ENCODE measurements at regions not wholly inside any gene's neighbourhood (a gene's known extent, or its start where the extent isn't known, plus 50 kb on each side); places are given as distances from the start of the nearest gene placed in this dataset.
"Not testable (repeated sequence)": the region's sequence is repeated elsewhere in the genome, so short reads cannot be mapped to it uniquely, and the experiment has no call there.

DNA sequence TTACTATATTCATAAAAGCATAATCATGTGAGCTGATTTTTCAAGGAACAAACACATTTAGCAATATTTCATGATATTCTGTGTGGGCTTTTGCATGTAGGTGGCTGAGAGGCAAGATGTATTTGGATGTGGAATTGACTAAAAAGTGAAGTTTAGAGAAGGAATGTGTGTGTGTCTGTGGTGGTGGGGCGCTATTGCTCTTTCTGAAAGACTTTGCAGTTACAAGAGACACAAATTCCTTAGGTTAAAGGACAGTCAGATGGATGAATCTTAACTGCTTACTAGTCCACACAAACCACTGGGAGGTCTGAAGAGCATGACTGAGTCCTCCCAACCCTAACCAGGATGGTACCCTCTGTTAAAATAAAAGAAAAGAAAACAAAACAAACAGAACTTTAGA is 200.1 kb downstream of the SDHAF3 start:
- no peaks in the 10 kb centered on the region for H3K27me3 Mint-ChIP-seq
- no peaks in the 10 kb centered on the region for H3K4me1 Mint-ChIP-seq
- no peaks in the 10 kb centered on the region for H3K9me3 Mint-ChIP-seq
- H3K36me3 Mint-ChIP-seq (ENCODE audit: low read depth): no peaks in the 10 kb centered on the region
- DNase-seq: no peak
- H3K4me3 Mint-ChIP-seq: no peak overlapping the region
- intact Hi-C loops (cut with micrococcal nuclease): no loop called here
- H3K27ac Mint-ChIP-seq: no peak overlapping the region

GRCh38 chr7:97329871-97330270 is 212.4 kb downstream of the SDHAF3 start:
- not testable (repeated sequence) for H3K27me3 Mint-ChIP-seq, H3K4me3 Mint-ChIP-seq, DNase-seq

DNA sequence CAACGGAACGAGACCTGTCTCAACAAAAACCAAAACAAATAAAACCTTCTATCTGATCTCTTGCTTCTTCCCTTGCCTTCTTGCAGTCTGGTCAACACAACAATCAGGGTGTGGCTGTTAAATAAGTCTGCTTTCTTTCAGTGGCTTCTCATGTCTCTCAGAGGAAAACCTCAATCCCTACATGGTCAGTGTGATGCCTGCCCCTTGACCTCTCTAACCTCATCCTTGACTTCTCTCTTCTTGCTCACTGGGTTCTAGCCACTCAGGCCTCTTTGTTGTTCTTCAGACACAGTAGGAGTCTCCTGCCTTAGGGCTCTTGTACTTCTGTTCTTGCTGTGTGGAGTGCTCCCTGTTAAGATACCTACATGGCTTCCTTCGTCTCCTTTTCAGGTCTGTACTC is 220.4 kb downstream of the SDHAF3 start:
- Mint-ChIP-seq H3K27ac (no peak overlapping the region), H3K27me3 (no peaks in the 10 kb centered on the region), H3K4me1 (no peaks in the 10 kb centered on the region), H3K4me3 (no peak overlapping the region), H3K36me3 (ENCODE audit: low read depth) (no peaks in the 10 kb centered on the region), H3K9me3 (no peaks in the 10 kb centered on the region)
- DNase-seq: no peak
- intact Hi-C loops (cut with micrococcal nuclease): no loop called here

More at GRCh38 chr7:97329871-97330270, 212.4 kb downstream of the SDHAF3 start:
- intact Hi-C loops (cut with micrococcal nuclease); H3K4me1 Mint-ChIP-seq; H3K9me3 Mint-ChIP-seq; H3K27ac Mint-ChIP-seq; H3K36me3 Mint-ChIP-seq (ENCODE audit: low read depth): not testable (repeated sequence)

DNA sequence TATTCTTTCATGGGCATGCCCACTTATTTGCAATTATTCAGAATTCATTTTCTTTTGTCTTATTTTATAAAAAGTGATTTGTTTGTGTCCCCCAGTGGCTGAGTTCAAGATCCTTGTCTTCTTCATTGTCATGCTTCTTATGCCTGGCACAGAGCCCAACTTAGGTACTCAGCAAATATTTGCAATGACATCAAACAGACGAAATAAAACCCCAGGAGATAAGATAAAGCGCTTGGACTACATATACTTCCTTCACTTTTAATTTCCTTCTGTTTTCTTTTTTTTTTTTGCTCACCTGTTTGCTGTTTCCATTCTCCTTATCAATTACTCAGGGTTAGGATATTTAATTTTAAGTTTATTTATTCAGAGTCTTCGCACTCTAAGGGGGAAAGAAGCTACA is 225.0 kb downstream of the SDHAF3 start:
- no peaks in the 10 kb centered on the region for H3K9me3 Mint-ChIP-seq
- DNase-seq: no peak
- no peaks in the 10 kb centered on the region for H3K4me1 Mint-ChIP-seq
- no peaks in the 10 kb centered on the region for H3K27me3 Mint-ChIP-seq
- intact Hi-C loops (cut with micrococcal nuclease): no loop called here
- H3K27ac Mint-ChIP-seq: no peak overlapping the region
- no peaks in the 10 kb centered on the region for H3K36me3 Mint-ChIP-seq (ENCODE audit: low read depth)
- no peak overlapping the region for H3K4me3 Mint-ChIP-seq

- H3K4me1 Mint-ChIP-seq: no peaks in the 10 kb centered on the region
- intact Hi-C loops (cut with micrococcal nuclease): no loop called here
- no peak overlapping the region for H3K27ac Mint-ChIP-seq
- no peaks in the 10 kb centered on the region for H3K27me3 Mint-ChIP-seq
- DNase-seq: no peak
- peaks cover 3% of the 10 kb centered on the region for H3K9me3 Mint-ChIP-seq
- H3K4me3 Mint-ChIP-seq: no peak overlapping the region
- H3K36me3 Mint-ChIP-seq (ENCODE audit: low read depth): no peaks in the 10 kb centered on the region
Measured at GRCh38 chr7:97346349-97346748, 228.9 kb downstream of the SDHAF3 start.

DNA sequence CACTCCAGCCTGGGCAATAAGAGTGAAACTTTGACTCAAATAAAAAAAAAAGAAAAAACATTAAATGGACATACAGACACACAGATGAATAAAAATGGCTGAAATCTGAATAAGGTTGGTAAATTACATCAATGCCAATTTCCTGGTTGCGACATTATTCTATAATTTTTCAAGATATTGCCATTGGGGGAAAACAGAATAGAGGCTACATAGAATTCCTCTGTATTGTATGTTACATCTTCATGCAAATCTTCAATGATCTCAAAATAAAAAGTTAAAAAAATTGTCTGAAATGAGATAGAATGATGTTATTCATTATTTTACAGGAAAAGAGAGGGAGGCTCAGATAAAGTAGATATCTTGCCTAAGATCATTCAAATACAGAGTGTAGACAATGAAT is 234.0 kb downstream of the SDHAF3 start:
- Mint-ChIP-seq H3K4me1 (no peaks in the 10 kb centered on the region), H3K4me3 (no peak overlapping the region), H3K36me3 (ENCODE audit: low read depth) (no peaks in the 10 kb centered on the region), H3K27ac (no peak overlapping the region), H3K27me3 (no peaks in the 10 kb centered on the region), H3K9me3 (peaks cover 3% of the 10 kb centered on the region)
- DNase-seq: no peak
- intact Hi-C loops (cut with micrococcal nuclease): no loop called here

- no peak overlapping the region for H3K27ac Mint-ChIP-seq
- intact Hi-C loops (cut with micrococcal nuclease): no loop called here
- H3K4me3 Mint-ChIP-seq: no peak overlapping the region
- DNase-seq: no peak
- H3K36me3 Mint-ChIP-seq (ENCODE audit: low read depth): no peaks in the 10 kb centered on the region
- no peaks in the 10 kb centered on the region for H3K27me3 Mint-ChIP-seq
- H3K9me3 Mint-ChIP-seq: no peaks in the 10 kb centered on the region
- H3K4me1 Mint-ChIP-seq: no peaks in the 10 kb centered on the region
Measured at GRCh38 chr7:97357459-97357858, 240.0 kb downstream of the SDHAF3 start.

DNA sequence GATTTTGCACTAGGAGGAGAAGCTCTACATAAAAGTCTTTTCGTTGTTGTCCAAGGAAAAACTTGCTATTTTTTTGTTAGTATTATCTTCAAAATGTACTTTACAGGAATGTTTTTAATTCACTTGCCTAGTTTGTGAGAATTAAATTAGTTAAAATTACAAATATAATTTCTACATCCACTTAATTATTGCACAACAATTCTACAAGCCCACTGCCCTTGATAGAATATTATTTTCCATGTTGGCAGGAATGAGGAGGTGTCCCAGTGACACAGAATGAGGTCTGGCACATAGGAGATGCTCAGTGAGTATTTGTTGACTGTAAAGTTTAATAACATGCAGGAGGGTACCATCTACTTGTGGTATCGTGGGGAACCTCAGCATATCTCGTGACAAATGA is 255.4 kb downstream of the SDHAF3 start:
- peaks cover 1% of the 10 kb centered on the region for H3K9me3 Mint-ChIP-seq
- DNase-seq: no peak
- no peaks in the 10 kb centered on the region for H3K4me1 Mint-ChIP-seq
- no peaks in the 10 kb centered on the region for H3K27me3 Mint-ChIP-seq
- no peaks in the 10 kb centered on the region for H3K36me3 Mint-ChIP-seq (ENCODE audit: low read depth)
- no peak overlapping the region for H3K27ac Mint-ChIP-seq
- H3K4me3 Mint-ChIP-seq: no peak overlapping the region
- intact Hi-C loops (cut with micrococcal nuclease): no loop called here

- DNase-seq: no peak
- Mint-ChIP-seq H3K9me3 (no peaks in the 10 kb centered on the region), H3K4me3 (no peak overlapping the region), H3K27me3 (no peaks in the 10 kb centered on the region), H3K27ac (no peak overlapping the region), H3K36me3 (ENCODE audit: low read depth) (no peaks in the 10 kb centered on the region), H3K4me1 (no peaks in the 10 kb centered on the region)
- intact Hi-C loops (cut with micrococcal nuclease): no loop called here
Measured at GRCh38 chr7:97373736-97374135, 256.2 kb downstream of the SDHAF3 start.

- no peaks in the 10 kb centered on the region for H3K4me1 Mint-ChIP-seq
- H3K36me3 Mint-ChIP-seq (ENCODE audit: low read depth): no peaks in the 10 kb centered on the region
- H3K9me3 Mint-ChIP-seq: no peaks in the 10 kb centered on the region
- intact Hi-C loops (cut with micrococcal nuclease): no loop called here
- H3K4me3 Mint-ChIP-seq: no peak overlapping the region
- no peak for DNase-seq
- H3K27ac Mint-ChIP-seq: no peak overlapping the region
- no peaks in the 10 kb centered on the region for H3K27me3 Mint-ChIP-seq
Measured at GRCh38 chr7:97377713-97378112, 260.2 kb downstream of the SDHAF3 start.

- no peaks in the 10 kb centered on the region for H3K36me3 Mint-ChIP-seq (ENCODE audit: low read depth)
- no peak overlapping the region for H3K4me3 Mint-ChIP-seq
Measured at GRCh38 chr7:97381815-97382554, 264.5 kb downstream of the SDHAF3 start.

GRCh38 chr7:97390052-97390451 is 272.6 kb downstream of the SDHAF3 start:
- Mint-ChIP-seq H3K27ac (no peak overlapping the region), H3K4me1 (no peaks in the 10 kb centered on the region), H3K27me3 (no peaks in the 10 kb centered on the region), H3K4me3 (no peak overlapping the region), H3K9me3 (no peaks in the 10 kb centered on the region), H3K36me3 (ENCODE audit: low read depth) (no peaks in the 10 kb centered on the region)
- intact Hi-C loops (cut with micrococcal nuclease): no loop called here
- DNase-seq: no peak

More at GRCh38 chr7:97381815-97382554, 264.5 kb downstream of the SDHAF3 start:
- Mint-ChIP-seq H3K27me3 (no peaks in the 10 kb centered on the region), H3K4me1 (no peaks in the 10 kb centered on the region), H3K27ac (no peak overlapping the region), H3K9me3 (no peaks in the 10 kb centered on the region)
- intact Hi-C loops (cut with micrococcal nuclease): no loop called here
- DNase-seq: no peak

GRCh38 chr7:97390915-97391593 is 273.6 kb downstream of the SDHAF3 start:
- Mint-ChIP-seq H3K9me3 (no peaks in the 10 kb centered on the region), H3K27ac (no peak overlapping the region), H3K4me1 (no peaks in the 10 kb centered on the region), H3K27me3 (no peaks in the 10 kb centered on the region), H3K36me3 (ENCODE audit: low read depth) (no peaks in the 10 kb centered on the region), H3K4me3 (no peak overlapping the region)
- intact Hi-C loops (cut with micrococcal nuclease): no loop called here
- DNase-seq: no peak

DNA sequence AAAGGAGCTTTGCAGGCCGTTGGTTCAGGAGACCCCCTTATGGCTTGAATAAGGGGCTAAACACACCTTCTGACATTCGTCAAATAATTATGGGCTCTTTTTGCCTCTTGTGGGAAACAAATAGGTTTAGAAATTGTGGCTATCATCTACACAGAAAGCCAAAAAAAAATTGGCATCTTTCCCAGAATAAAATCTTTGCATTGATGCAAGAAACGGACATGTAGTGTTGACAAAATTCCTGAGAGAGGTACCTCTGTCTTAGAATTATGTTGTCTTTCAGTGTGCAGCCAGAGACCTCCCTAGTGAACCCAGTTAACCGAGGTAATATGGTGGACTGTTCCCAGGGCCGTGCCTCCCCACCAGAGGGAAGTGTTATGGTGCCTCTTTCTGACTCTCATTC is 283.9 kb downstream of the SDHAF3 start:
- no peak for DNase-seq
- Mint-ChIP-seq H3K4me1 (no peaks in the 10 kb centered on the region), H3K36me3 (ENCODE audit: low read depth) (no peaks in the 10 kb centered on the region), H3K27me3 (no peaks in the 10 kb centered on the region), H3K9me3 (no peaks in the 10 kb centered on the region), H3K27ac (no peak overlapping the region), H3K4me3 (no peak overlapping the region)
- intact Hi-C loops (cut with micrococcal nuclease): no loop called here

GRCh38 chr7:97405835-97406234 is 288.3 kb downstream of the SDHAF3 start:
- H3K4me1 Mint-ChIP-seq: no peaks in the 10 kb centered on the region
- no peak overlapping the region for H3K4me3 Mint-ChIP-seq
- no peak overlapping the region for H3K27ac Mint-ChIP-seq
- no peaks in the 10 kb centered on the region for H3K36me3 Mint-ChIP-seq (ENCODE audit: low read depth)
- no peaks in the 10 kb centered on the region for H3K9me3 Mint-ChIP-seq
- intact Hi-C loops (cut with micrococcal nuclease): no loop called here
- no peak for DNase-seq
- H3K27me3 Mint-ChIP-seq: no peaks in the 10 kb centered on the region

Measured in activated CD4-positive, alpha-beta T cell treated with anti-CD3 and anti-CD28 coated beads, Interleukin-2, amount 10 ng/mL, durations not matched to agents 24 days and 14 days (primary cell).